Muscle layer of colon (tissue), 2 donors: ENCODE measurements at regions not wholly inside any gene's neighbourhood (a gene's known extent, or its start where the extent isn't known, plus 50 kb on each side); places are given as distances from the start of the nearest gene placed in this dataset.

Source experiments
- H3K27ac ChIP-seq: one replicate; pipeline ENCODE4 v1.7.0; 2013; ENCODE audit warnings: low read depth, mild to moderate bottlenecking, low read length, moderate library complexity
- H3K27me3 ChIP-seq, 2 donors: one replicate each; pipeline ENCODE4 v1.7.0; 2013; ENCODE audit warnings: low read length in 2 of 2, mild to moderate bottlenecking in 2 of 2; ENCODE audit not compliant: insufficient read depth in 2 of 2, control insufficient read depth in 1 of 2
- H3K36me3 ChIP-seq: one replicate; pipeline ENCODE4 v1.7.0; 2013; ENCODE audit warnings: mild to moderate bottlenecking, low read length; ENCODE audit not compliant: insufficient read depth
- H3K4me1 ChIP-seq: one replicate; pipeline ENCODE4 v1.7.0; 2013; ENCODE audit warnings: mild to moderate bottlenecking, low read length; ENCODE audit not compliant: insufficient read depth
- H3K4me3 ChIP-seq, 2 donors: one replicate each; pipeline ENCODE4 v1.7.0; 2013; ENCODE audit warnings: low read length in 2 of 2, low read depth in 1 of 2, mild to moderate bottlenecking in 1 of 2, moderate library complexity in 1 of 2
- H3K9ac ChIP-seq: one replicate; pipeline ENCODE4 v1.7.0; 2013; ENCODE audit warnings: low read length
- H3K9me3 ChIP-seq: one replicate; pipeline ENCODE4 v1.7.0; 2013; ENCODE audit warnings: mild to moderate bottlenecking, low read length
- donor health status: abdominal sarcoma.
- donor health status: Adenocarcinoma of cecum.

- Histone ChIP-seq H3K36me3 (no peaks in the 10 kb centered on the region), H3K9ac (no peak overlapping the region), H3K27ac (no peak overlapping the region), H3K4me1 (no peaks in the 10 kb centered on the region), H3K27me3 (no peaks in the 10 kb centered on the region), H3K9me3 (no peaks in the 10 kb centered on the region), H3K4me3 (no peak overlapping the region)
These were observed 360.0 kb upstream of the LRATD1 start for GRCh38 chr2:14272396-14273075.

GRCh38 chr2:14273650-14274049 lies 358.9 kb upstream of the LRATD1 start:
- no peaks in the 10 kb centered on the region for H3K4me1 ChIP-seq

GRCh38 chr2:14284244-14284643 lies 348.3 kb upstream of the LRATD1 start:
- H3K36me3 ChIP-seq = no peaks in the 10 kb centered on the region
- H3K27me3 ChIP-seq = no peaks in the 10 kb centered on the region
- H3K4me3 ChIP-seq = no peak overlapping the region
- H3K9ac ChIP-seq = no peak overlapping the region
- no peaks in the 10 kb centered on the region for H3K4me1 ChIP-seq
- no peak overlapping the region for H3K27ac ChIP-seq
- no peaks in the 10 kb centered on the region for H3K9me3 ChIP-seq

More at GRCh38 chr2:14273650-14274049, 358.9 kb upstream of the LRATD1 start:
- H3K36me3 ChIP-seq = no peaks in the 10 kb centered on the region
- H3K9ac ChIP-seq = no peak overlapping the region
- H3K9me3 ChIP-seq = no peaks in the 10 kb centered on the region
- no peak overlapping the region for H3K27ac ChIP-seq
- H3K4me3 ChIP-seq = no peak overlapping the region
- no peaks in the 10 kb centered on the region for H3K27me3 ChIP-seq

GRCh38 chr2:14285812-14286211 lies 346.7 kb upstream of the LRATD1 start:
- H3K4me3 ChIP-seq = no peak overlapping the region
- no peak overlapping the region for H3K9ac ChIP-seq
- H3K27me3 ChIP-seq = no peaks in the 10 kb centered on the region
- no peak overlapping the region for H3K27ac ChIP-seq
- no peaks in the 10 kb centered on the region for H3K4me1 ChIP-seq
- no peaks in the 10 kb centered on the region for H3K9me3 ChIP-seq
- no peaks in the 10 kb centered on the region for H3K36me3 ChIP-seq

GRCh38 chr2:14288016-14288415 lies 344.5 kb upstream of the LRATD1 start:
- Histone ChIP-seq H3K27me3 (no peaks in the 10 kb centered on the region), H3K27ac (no peak overlapping the region), H3K9ac (no peak overlapping the region), H3K4me3 (no peak overlapping the region), H3K4me1 (no peaks in the 10 kb centered on the region), H3K9me3 (no peaks in the 10 kb centered on the region), H3K36me3 (no peaks in the 10 kb centered on the region)

GRCh38 chr2:14292964-14293363 lies 339.6 kb upstream of the LRATD1 start:
- Histone ChIP-seq H3K9me3 (no peaks in the 10 kb centered on the region), H3K4me1 (no peaks in the 10 kb centered on the region), H3K9ac (no peak overlapping the region), H3K36me3 (no peaks in the 10 kb centered on the region), H3K4me3 (no peak overlapping the region), H3K27me3 (no peaks in the 10 kb centered on the region), H3K27ac (no peak overlapping the region)

GRCh38 chr2:14297340-14297739 lies 335.2 kb upstream of the LRATD1 start:
- Histone ChIP-seq H3K9me3 (no peaks in the 10 kb centered on the region), H3K9ac (no peak overlapping the region), H3K27ac (no peak overlapping the region), H3K4me1 (no peaks in the 10 kb centered on the region), H3K27me3 (no peaks in the 10 kb centered on the region), H3K36me3 (no peaks in the 10 kb centered on the region), H3K4me3 (no peak overlapping the region)

- Histone ChIP-seq H3K36me3 (no peaks in the 10 kb centered on the region), H3K27ac (no peak overlapping the region), H3K27me3 (no peaks in the 10 kb centered on the region), H3K9me3 (no peaks in the 10 kb centered on the region), H3K4me1 (no peaks in the 10 kb centered on the region), H3K4me3 (no peak overlapping the region), H3K9ac (no peak overlapping the region)
These were observed 334.6 kb upstream of the LRATD1 start for GRCh38 chr2:14297906-14298305.

- H3K9me3 ChIP-seq = no peaks in the 10 kb centered on the region
- H3K4me3 ChIP-seq = no peak overlapping the region
- no peak overlapping the region for H3K9ac ChIP-seq
- H3K27ac ChIP-seq = no peak overlapping the region
- H3K4me1 ChIP-seq = no peaks in the 10 kb centered on the region
- no peaks in the 10 kb centered on the region for H3K27me3 ChIP-seq
- no peaks in the 10 kb centered on the region for H3K36me3 ChIP-seq
These were observed 331.2 kb upstream of the LRATD1 start for GRCh38 chr2:14301331-14301730.

- no peak overlapping the region for H3K9ac ChIP-seq
- no peaks in the 10 kb centered on the region for H3K36me3 ChIP-seq
- H3K4me3 ChIP-seq = no peak overlapping the region
- no peaks in the 10 kb centered on the region for H3K4me1 ChIP-seq
- H3K27me3 ChIP-seq = no peaks in the 10 kb centered on the region
- H3K27ac ChIP-seq = no peak overlapping the region
- no peaks in the 10 kb centered on the region for H3K9me3 ChIP-seq
These were observed 329.0 kb upstream of the LRATD1 start for GRCh38 chr2:14303366-14304115.

- H3K9ac ChIP-seq = no peak overlapping the region
- H3K36me3 ChIP-seq = no peaks in the 10 kb centered on the region
- no peaks in the 10 kb centered on the region for H3K9me3 ChIP-seq
- H3K4me3 ChIP-seq = no peak overlapping the region
- no peaks in the 10 kb centered on the region for H3K27me3 ChIP-seq
- H3K4me1 ChIP-seq = no peaks in the 10 kb centered on the region
- no peak overlapping the region for H3K27ac ChIP-seq
These were observed 328.2 kb upstream of the LRATD1 start for GRCh38 chr2:14304326-14304725.
